Liver (tissue), 8 donors: ENCODE measurements at regions not wholly inside any gene's neighbourhood (a gene's known extent, or its start where the extent isn't known, plus 50 kb on each side); places are given as distances from the start of the nearest gene placed in this dataset.

Experiments used
- DNase-seq: peaks from one replicate; pipeline ENCODE4 v3.0.0-alpha.2; 2017; ENCODE audit warnings: low spot score
- H3K27ac ChIP-seq, 2 donors: one replicate each; pipeline ENCODE4 v1.7.0; 2013; ENCODE audit warnings: inconsistent platforms in 2 of 2, low read length in 2 of 2, control low read depth in 1 of 2, low read depth in 1 of 2, mild to moderate bottlenecking in 1 of 2
- H3K27me3 ChIP-seq, 4 donors: one replicate each; pipeline versions ENCODE4 v1.6.1 to v1.7.0; 2013; ENCODE audit warnings: low read length in 3 of 4, inconsistent platforms in 1 of 4, mild to moderate bottlenecking in 1 of 4, moderate library complexity in 1 of 4; ENCODE audit not compliant: control insufficient read depth in 4 of 4, insufficient read depth in 4 of 4
- H3K36me3 ChIP-seq, 4 donors: one replicate each; pipeline versions ENCODE4 v1.6.1 to v1.7.0; 2013; ENCODE audit warnings: low read length in 3 of 4, mild to moderate bottlenecking in 3 of 4, low read depth in 1 of 4, moderate library complexity in 1 of 4; ENCODE audit not compliant: control insufficient read depth in 4 of 4, insufficient read depth in 3 of 4
- H3K4me1 ChIP-seq, 4 donors: one replicate each; pipeline versions ENCODE4 v1.6.1 to v1.7.0; 2013; ENCODE audit warnings: low read length in 3 of 4, mild to moderate bottlenecking in 3 of 4, moderate library complexity in 1 of 4; ENCODE audit not compliant: control insufficient read depth in 4 of 4, insufficient read depth in 4 of 4
- H3K4me3 ChIP-seq, 3 donors: one replicate each; pipeline versions ENCODE4 v1.6.1 to v1.7.0; 2013; ENCODE audit warnings: low read length in 3 of 3, control low read depth in 1 of 3, low read depth in 1 of 3, mild to moderate bottlenecking in 1 of 3
- H3K9ac ChIP-seq, 2 donors: one replicate each; pipeline ENCODE4 v1.7.0; 2013; ENCODE audit warnings: low read length in 2 of 2, mild to moderate bottlenecking in 2 of 2, moderate library complexity in 2 of 2, control low read depth in 1 of 2, low read depth in 1 of 2
- H3K9me3 ChIP-seq, 4 donors: one replicate each; pipeline versions ENCODE4 v1.6.1 to v1.7.0; 2013; ENCODE audit warnings: low read length in 3 of 4; ENCODE audit not compliant: control insufficient read depth in 4 of 4
- EGR1 ChIP-seq, 2 donors: IDR thresholded peaks; 2 replicates each; pipeline ENCODE4 v1.6.1; 2016 to 2018; ENCODE audit warnings: antibody characterized with exemption in 2 of 2, low read depth in 2 of 2
- FOXA1 ChIP-seq: IDR thresholded peaks from 2 replicates; pipeline ENCODE4 v1.6.1; 2016; ENCODE audit warnings: antibody characterized with exemption
- FOXA2 ChIP-seq: IDR thresholded peaks from 2 replicates; pipeline ENCODE4 v1.6.1; 2016; ENCODE audit warnings: antibody characterized with exemption
- GABPA ChIP-seq, 2 donors: IDR thresholded peaks in 1 of 2; conservative IDR thresholded peaks in 1 of 2; 2 replicates each; pipeline ENCODE4 v1.6.1; 2016; ENCODE audit warnings: antibody characterized with exemption in 2 of 2, mild to moderate bottlenecking in 1 of 2, moderate library complexity in 1 of 2
- HNF4A ChIP-seq, 2 donors: conservative IDR thresholded peaks; 2 replicates each; pipeline ENCODE4 v1.6.1; 2016; ENCODE audit warnings: antibody characterized with exemption in 2 of 2, mild to moderate bottlenecking in 2 of 2
- HNF4G ChIP-seq: IDR thresholded peaks from 2 replicates; pipeline ENCODE4 v1.6.1; 2016; ENCODE audit warnings: antibody characterized with exemption
- JUND ChIP-seq, 2 donors: IDR thresholded peaks; 2 replicates each; pipeline ENCODE4 v1.6.1; 2016; ENCODE audit warnings: antibody characterized with exemption in 2 of 2
- NR2F2 ChIP-seq: IDR thresholded peaks from 2 replicates; pipeline ENCODE4 v1.6.1; 2016; ENCODE audit warnings: antibody characterized with exemption
- RAD21 ChIP-seq, 2 donors: IDR thresholded peaks; 2 replicates each; pipeline ENCODE4 v1.6.1; 2016; ENCODE audit warnings: antibody characterized with exemption in 2 of 2, mild to moderate bottlenecking in 2 of 2
- RXRA ChIP-seq, 2 donors: IDR thresholded peaks; 2 replicates each; pipeline ENCODE4 v1.6.1; 2017 to 2018; ENCODE audit warnings: antibody characterized with exemption in 2 of 2, mild to moderate bottlenecking in 1 of 2
- SP1 ChIP-seq: IDR thresholded peaks from 2 replicates; pipeline ENCODE4 v1.6.1; 2018; ENCODE audit warnings: antibody characterized with exemption, mild to moderate bottlenecking
- TAF1 ChIP-seq: conservative IDR thresholded peaks from 2 replicates; pipeline ENCODE4 v1.6.1; 2016; ENCODE audit warnings: antibody characterized with exemption, mild to moderate bottlenecking
- YY1 ChIP-seq: IDR thresholded peaks from 2 replicates; pipeline ENCODE4 v1.6.1; 2016; ENCODE audit warnings: antibody characterized with exemption, mild to moderate bottlenecking
- WGBS: extraction: QIAGEN DNeasy Blood & Tissue Kit; methylation state at CpG from one replicate; pipeline ENCODE4 v1.1.7; 2013; 5-methylcytosine and 5-hydroxymethylcytosine counted together
- TF ChIP-seq, protein P1 (sequence below): IDR thresholded peaks from 2 replicates; pipeline ENCODE4 v1.6.1; 2016; ENCODE audit warnings: antibody characterized with exemption
- TF ChIP-seq, protein P2 (sequence below): IDR thresholded peaks from 2 replicates; pipeline ENCODE4 v1.6.1; 2016; ENCODE audit warnings: antibody characterized with exemption
- TF ChIP-seq, protein P3 (sequence below): IDR thresholded peaks from 2 replicates; pipeline ENCODE4 v1.6.1; 2016; ENCODE audit warnings: antibody characterized with exemption, mild to moderate bottlenecking
- TF ChIP-seq, protein P4 (sequence below): fragments of 150-350 bp; IDR thresholded peaks from 2 replicates; pipeline ENCODE4 v1.5.1; 2017; ENCODE audit warnings: improper control_type of control experiment, low read depth, low read length; ENCODE audit not compliant: missing input control
- TF ChIP-seq, protein P5 (sequence below): IDR thresholded peaks from 2 replicates; pipeline ENCODE4 v1.6.1; 2016; ENCODE audit warnings: antibody characterized with exemption
- donor health status: healthy.
- donor health status: healthy.
- donor health status: healthy.
- donor health status: healthy.
- donor health status: healthy.

DNA sequence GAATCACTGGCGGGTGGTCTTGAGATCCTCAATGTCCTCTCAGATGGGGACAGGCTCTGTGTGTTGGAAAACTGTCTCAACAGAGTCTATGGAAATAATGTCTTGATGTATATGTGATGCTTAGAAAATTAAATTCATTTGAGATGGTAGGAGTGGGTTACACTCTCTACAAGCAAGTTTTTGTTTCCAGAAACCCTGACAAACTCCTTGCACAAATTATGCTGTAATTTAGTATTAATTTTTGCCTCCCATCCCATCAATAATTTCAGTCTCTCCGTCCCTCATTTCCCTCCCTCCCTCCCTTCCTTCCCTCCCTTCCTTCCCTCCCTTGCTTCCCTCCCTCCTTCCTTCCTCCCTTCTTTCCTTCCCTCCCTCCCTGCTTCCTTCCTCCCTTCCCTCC lies 488.0 kb upstream of the C16orf82 start:
- DNase-seq = no peak
- Histone ChIP-seq H3K27me3 (peaks cover 0 to 4% (median 0%) of the 10 kb centered on the region in 4 donors), H3K4me3 (no peak overlapping the region), H3K9me3 (no peaks in the 10 kb centered on the region), H3K4me1 (no peaks in the 10 kb centered on the region), H3K36me3 (no peaks in the 10 kb centered on the region), H3K27ac (no peak overlapping the region), H3K9ac (no peak overlapping the region)
- TF ChIP-seq HNF4A (conservative IDR thresholded peaks at IDR 0.05) (no peak), TAF1 (no peak)
- WGBS = 68% methylated on average over 2 of the region's 2 CpGs

DNA sequence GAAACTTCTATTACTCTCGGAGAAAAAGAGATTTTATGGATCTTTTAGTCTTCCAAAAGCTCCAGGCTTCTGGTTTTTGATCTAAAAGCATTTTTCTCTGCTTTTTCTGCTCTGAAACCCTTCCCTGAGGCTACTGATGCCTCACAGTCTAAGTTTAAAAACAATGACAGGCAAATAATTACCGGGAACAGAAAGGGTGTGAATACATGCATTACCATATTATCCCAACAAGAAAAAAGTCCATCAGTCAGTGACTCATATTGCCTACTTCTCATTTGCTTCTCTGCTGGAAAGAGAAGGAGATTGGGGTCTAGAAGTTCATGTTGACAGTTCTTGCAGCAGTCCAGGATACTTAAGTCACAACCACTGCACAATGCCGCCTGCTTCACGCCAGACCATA lies 482.9 kb upstream of the C16orf82 start:
- Histone ChIP-seq H3K27ac (no peak overlapping the region), H3K9me3 (peaks cover 0 to 1% (median 0%) of the 10 kb centered on the region in 4 donors), H3K9ac (no peak overlapping the region), H3K36me3 (no peaks in the 10 kb centered on the region), H3K4me3 (no peak overlapping the region), H3K4me1 (no peaks in the 10 kb centered on the region), H3K27me3 (peaks cover 0 to 6% (median 0%) of the 10 kb centered on the region in 4 donors)
- TF ChIP-seq NR2F2 = no peak
- no peak for TF ChIP-seq TAF1
- TF ChIP-seq YY1 = no peak
- no peak for TF ChIP-seq RXRA (IDR thresholded peaks at IDR 0.05)
- no peak for TF ChIP-seq FOXA1
- TF ChIP-seq, protein P1, sequence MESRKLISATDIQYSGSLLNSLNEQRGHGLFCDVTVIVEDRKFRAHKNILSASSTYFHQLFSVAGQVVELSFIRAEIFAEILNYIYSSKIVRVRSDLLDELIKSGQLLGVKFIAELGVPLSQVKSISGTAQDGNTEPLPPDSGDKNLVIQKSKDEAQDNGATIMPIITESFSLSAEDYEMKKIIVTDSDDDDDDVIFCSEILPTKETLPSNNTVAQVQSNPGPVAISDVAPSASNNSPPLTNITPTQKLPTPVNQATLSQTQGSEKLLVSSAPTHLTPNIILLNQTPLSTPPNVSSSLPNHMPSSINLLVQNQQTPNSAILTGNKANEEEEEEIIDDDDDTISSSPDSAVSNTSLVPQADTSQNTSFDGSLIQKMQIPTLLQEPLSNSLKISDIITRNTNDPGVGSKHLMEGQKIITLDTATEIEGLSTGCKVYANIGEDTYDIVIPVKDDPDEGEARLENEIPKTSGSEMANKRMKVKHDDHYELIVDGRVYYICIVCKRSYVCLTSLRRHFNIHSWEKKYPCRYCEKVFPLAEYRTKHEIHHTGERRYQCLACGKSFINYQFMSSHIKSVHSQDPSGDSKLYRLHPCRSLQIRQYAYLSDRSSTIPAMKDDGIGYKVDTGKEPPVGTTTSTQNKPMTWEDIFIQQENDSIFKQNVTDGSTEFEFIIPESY = no peak
- TF ChIP-seq, protein P2, sequence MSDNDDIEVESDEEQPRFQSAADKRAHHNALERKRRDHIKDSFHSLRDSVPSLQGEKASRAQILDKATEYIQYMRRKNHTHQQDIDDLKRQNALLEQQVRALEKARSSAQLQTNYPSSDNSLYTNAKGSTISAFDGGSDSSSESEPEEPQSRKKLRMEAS = no peak
- no peak for TF ChIP-seq FOXA2
- TF ChIP-seq, protein P3, sequence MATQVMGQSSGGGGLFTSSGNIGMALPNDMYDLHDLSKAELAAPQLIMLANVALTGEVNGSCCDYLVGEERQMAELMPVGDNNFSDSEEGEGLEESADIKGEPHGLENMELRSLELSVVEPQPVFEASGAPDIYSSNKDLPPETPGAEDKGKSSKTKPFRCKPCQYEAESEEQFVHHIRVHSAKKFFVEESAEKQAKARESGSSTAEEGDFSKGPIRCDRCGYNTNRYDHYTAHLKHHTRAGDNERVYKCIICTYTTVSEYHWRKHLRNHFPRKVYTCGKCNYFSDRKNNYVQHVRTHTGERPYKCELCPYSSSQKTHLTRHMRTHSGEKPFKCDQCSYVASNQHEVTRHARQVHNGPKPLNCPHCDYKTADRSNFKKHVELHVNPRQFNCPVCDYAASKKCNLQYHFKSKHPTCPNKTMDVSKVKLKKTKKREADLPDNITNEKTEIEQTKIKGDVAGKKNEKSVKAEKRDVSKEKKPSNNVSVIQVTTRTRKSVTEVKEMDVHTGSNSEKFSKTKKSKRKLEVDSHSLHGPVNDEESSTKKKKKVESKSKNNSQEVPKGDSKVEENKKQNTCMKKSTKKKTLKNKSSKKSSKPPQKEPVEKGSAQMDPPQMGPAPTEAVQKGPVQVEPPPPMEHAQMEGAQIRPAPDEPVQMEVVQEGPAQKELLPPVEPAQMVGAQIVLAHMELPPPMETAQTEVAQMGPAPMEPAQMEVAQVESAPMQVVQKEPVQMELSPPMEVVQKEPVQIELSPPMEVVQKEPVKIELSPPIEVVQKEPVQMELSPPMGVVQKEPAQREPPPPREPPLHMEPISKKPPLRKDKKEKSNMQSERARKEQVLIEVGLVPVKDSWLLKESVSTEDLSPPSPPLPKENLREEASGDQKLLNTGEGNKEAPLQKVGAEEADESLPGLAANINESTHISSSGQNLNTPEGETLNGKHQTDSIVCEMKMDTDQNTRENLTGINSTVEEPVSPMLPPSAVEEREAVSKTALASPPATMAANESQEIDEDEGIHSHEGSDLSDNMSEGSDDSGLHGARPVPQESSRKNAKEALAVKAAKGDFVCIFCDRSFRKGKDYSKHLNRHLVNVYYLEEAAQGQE = no peak
- TF ChIP-seq HNF4G = no peak
- no peak for TF ChIP-seq JUND (IDR thresholded peaks at IDR 0.05)
- TF ChIP-seq GABPA (IDR thresholded peaks at IDR 0.05 in 1 of 2, conservative IDR thresholded peaks at IDR 0.05 in 1 of 2) = no peak
- no peak for TF ChIP-seq RAD21 (IDR thresholded peaks at IDR 0.05)
- TF ChIP-seq, protein P4, sequence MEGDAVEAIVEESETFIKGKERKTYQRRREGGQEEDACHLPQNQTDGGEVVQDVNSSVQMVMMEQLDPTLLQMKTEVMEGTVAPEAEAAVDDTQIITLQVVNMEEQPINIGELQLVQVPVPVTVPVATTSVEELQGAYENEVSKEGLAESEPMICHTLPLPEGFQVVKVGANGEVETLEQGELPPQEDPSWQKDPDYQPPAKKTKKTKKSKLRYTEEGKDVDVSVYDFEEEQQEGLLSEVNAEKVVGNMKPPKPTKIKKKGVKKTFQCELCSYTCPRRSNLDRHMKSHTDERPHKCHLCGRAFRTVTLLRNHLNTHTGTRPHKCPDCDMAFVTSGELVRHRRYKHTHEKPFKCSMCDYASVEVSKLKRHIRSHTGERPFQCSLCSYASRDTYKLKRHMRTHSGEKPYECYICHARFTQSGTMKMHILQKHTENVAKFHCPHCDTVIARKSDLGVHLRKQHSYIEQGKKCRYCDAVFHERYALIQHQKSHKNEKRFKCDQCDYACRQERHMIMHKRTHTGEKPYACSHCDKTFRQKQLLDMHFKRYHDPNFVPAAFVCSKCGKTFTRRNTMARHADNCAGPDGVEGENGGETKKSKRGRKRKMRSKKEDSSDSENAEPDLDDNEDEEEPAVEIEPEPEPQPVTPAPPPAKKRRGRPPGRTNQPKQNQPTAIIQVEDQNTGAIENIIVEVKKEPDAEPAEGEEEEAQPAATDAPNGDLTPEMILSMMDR = no peak
- no peak for TF ChIP-seq SP1
- TF ChIP-seq, protein P5, sequence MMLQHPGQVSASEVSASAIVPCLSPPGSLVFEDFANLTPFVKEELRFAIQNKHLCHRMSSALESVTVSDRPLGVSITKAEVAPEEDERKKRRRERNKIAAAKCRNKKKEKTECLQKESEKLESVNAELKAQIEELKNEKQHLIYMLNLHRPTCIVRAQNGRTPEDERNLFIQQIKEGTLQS = no peak
- TF ChIP-seq EGR1 (IDR thresholded peaks at IDR 0.05; ENCODE audit: low read depth in 2 of 2) = no peak
- TF ChIP-seq HNF4A (conservative IDR thresholded peaks at IDR 0.05) = no peak
- DNase-seq = no peak
- WGBS = 79% methylated on average over 4 of the region's 4 CpGs
